PFSK-1 (cell line): ENCODE measurements at regions not wholly inside any gene's neighbourhood (a gene's known extent, or its start where the extent isn't known, plus 50 kb on each side); places are given as distances from the start of the nearest gene placed in this dataset.

Source experiments
- FOXP2 ChIP-seq: optimal IDR thresholded peaks from 2 replicates; pipeline ENCODE3; 2011; ENCODE audit warnings: borderline replicate concordance, control low read depth, inconsistent platforms; ENCODE audit not compliant: insufficient read depth; ENCODE audit errors: extremely low read length, extremely low read depth
- POLR2AphosphoS5 ChIP-seq: IDR thresholded peaks from 2 replicates; pipeline ENCODE4 v1.6.1; 2012; ENCODE audit warnings: low read depth, mild to moderate bottlenecking, control low read depth, low read length, moderate library complexity
- REST ChIP-seq, 2 experiments: IDR thresholded peaks; 2 replicates each; pipeline versions ENCODE4 v1.6.1 to v1.8.0; 2011 to 2012; ENCODE audit warnings: low read depth in 2 of 2, low read length in 2 of 2, control low read depth in 1 of 2, inconsistent platforms in 1 of 2, mild to moderate bottlenecking in 1 of 2, moderate library complexity in 1 of 2; ENCODE audit not compliant: insufficient read depth in 1 of 2
- SIN3A ChIP-seq: IDR thresholded peaks from 2 replicates; pipeline ENCODE4 v1.6.1; 2012; ENCODE audit warnings: mild to moderate bottlenecking, low read length, moderate library complexity, borderline replicate concordance; ENCODE audit not compliant: insufficient read depth
- TAF1 ChIP-seq: IDR thresholded peaks from 2 replicates; pipeline ENCODE4 v1.6.1; 2012; ENCODE audit warnings: low read length, control low read depth, borderline replicate concordance; ENCODE audit not compliant: insufficient read depth

- TF ChIP-seq POLR2AphosphoS5, result no peak
- no peak for TF ChIP-seq FOXP2
- no peak for TF ChIP-seq SIN3A
- TF ChIP-seq TAF1, result no peak
- no peak for TF ChIP-seq REST (IDR thresholded peaks at IDR 0.05; ENCODE audit: insufficient read depth in 1 of 2, low read depth in 2 of 2, low read length in 2 of 2)
Observed at GRCh38 chr1:232180779-232181136, 449.2 kb downstream of the SIPA1L2 start.

- TF ChIP-seq SIN3A (no peak), POLR2AphosphoS5 (no peak), TAF1 (no peak), FOXP2 (no peak), REST (IDR thresholded peaks at IDR 0.05; ENCODE audit: insufficient read depth in 1 of 2, low read depth in 2 of 2, low read length in 2 of 2) (no peak)
Observed at GRCh38 chr1:232179896-232180778, 449.8 kb downstream of the SIPA1L2 start.

GRCh38 chr1:232178191-232178590 lies 451.7 kb downstream of the SIPA1L2 start:
- TF ChIP-seq SIN3A (no peak), FOXP2 (no peak), TAF1 (no peak)

- TF ChIP-seq TAF1 (no peak), SIN3A (no peak), REST (IDR thresholded peaks at IDR 0.05; ENCODE audit: insufficient read depth in 1 of 2, low read depth in 2 of 2, low read length in 2 of 2) (no peak), POLR2AphosphoS5 (no peak), FOXP2 (no peak)
Observed at GRCh38 chr1:232177438-232177837, 452.5 kb downstream of the SIPA1L2 start.

GRCh38 chr1:232176222-232176621 lies 453.7 kb downstream of the SIPA1L2 start:
- TF ChIP-seq POLR2AphosphoS5 (no peak), TAF1 (no peak), REST (IDR thresholded peaks at IDR 0.05; ENCODE audit: insufficient read depth in 1 of 2, low read depth in 2 of 2, low read length in 2 of 2) (no peak), SIN3A (no peak), FOXP2 (no peak)
